ENCODE measurements at regions not wholly inside any gene's neighbourhood (a gene's known extent, or its start where the extent isn't known, plus 50 kb on each side); places are given as distances from the start of the nearest gene placed in this dataset.

- no peak for DNase-seq
Observed at GRCh38 chr2:79327460-79327859, 167.9 kb upstream of the REG3A start.

- DNase-seq, result no peak
Observed at GRCh38 chr2:79320871-79321270, 161.3 kb upstream of the REG3A start.

- DNase-seq, result no peak
Observed at GRCh38 chr2:79294994-79295393, 135.4 kb upstream of the REG3A start.

- no peak for DNase-seq
Observed at GRCh38 chr2:79292958-79293315, 133.4 kb upstream of the REG3A start.

- no peak for DNase-seq
Observed at GRCh38 chr2:79292239-79292957, 132.8 kb upstream of the REG3A start.

GRCh38 chr2:79275863-79276262, 116.3 kb upstream of the REG3A start:
- DNase-seq, result no peak

- no peak for DNase-seq
Observed at GRCh38 chr2:79275197-79275596, 115.6 kb upstream of the REG3A start.

- DNase-seq, result no peak
Observed at GRCh38 chr2:79272616-79273015, 113.1 kb upstream of the REG3A start.

- DNase-seq, result no peak
Observed at GRCh38 chr2:79271456-79271855, 111.9 kb upstream of the REG3A start.

- no peak for DNase-seq
Observed at GRCh38 chr2:79260848-79261247, 101.3 kb upstream of the REG3A start.

- DNase-seq, result no peak
Observed at GRCh38 chr2:79259959-79260358, 100.4 kb upstream of the REG3A start.

- no peak for DNase-seq
Observed at GRCh38 chr2:79259296-79259695, 99.7 kb upstream of the REG3A start.

- DNase-seq, result no peak
Observed at GRCh38 chr2:79253243-79253774, 93.8 kb upstream of the REG3A start.

GRCh38 chr2:79250656-79251055, 91.1 kb upstream of the REG3A start:
- no peak for DNase-seq

- no peak for DNase-seq
Observed at GRCh38 chr2:79248776-79249175, 89.2 kb upstream of the REG3A start.

GRCh38 chr2:79235135-79235534, 75.6 kb upstream of the REG3A start:
- DNase-seq, result no peak

- DNase-seq, result no peak
Observed at GRCh38 chr2:79223539-79223938, 64.0 kb upstream of the REG3A start.

GRCh38 chr2:79219383-79219988, 59.9 kb upstream of the REG3A start:
- DNase-seq, result peak; percentile 41 to 67 (median 59)

- DNase-seq, result no peak
Observed at GRCh38 chr2:79210274-79210917, 50.8 kb upstream of the REG3A start.
